Neuronal stem cell (in vitro differentiated cells): ENCODE measurements at regions not wholly inside any gene's neighbourhood (a gene's known extent, or its start where the extent isn't known, plus 50 kb on each side); places are given as distances from the start of the nearest gene placed in this dataset.

Experiments
- DNase-seq: peaks from one replicate; pipeline ENCODE4 v3.0.0-alpha.2; 2013; ENCODE audit warnings: low spot score
- H2AFZ ChIP-seq: one replicate; pipeline ENCODE4 v1.6.1; 2013; ENCODE audit warnings: mild to moderate bottlenecking, low read length, inconsistent platforms
- H2AK5ac ChIP-seq: 2 replicates; pipeline ENCODE4 v1.6.1; 2013; ENCODE audit warnings: low read depth, mild to moderate bottlenecking, inconsistent platforms, low read length, moderate library complexity, mixed read lengths
- H2BK120ac ChIP-seq: 2 replicates; pipeline ENCODE4 v1.6.1; 2013; ENCODE audit warnings: low read depth, mild to moderate bottlenecking, inconsistent platforms, low read length, moderate library complexity, mixed read lengths
- H2BK12ac ChIP-seq: one replicate; pipeline ENCODE4 v1.6.1; 2013; ENCODE audit warnings: low read length, inconsistent platforms
- H2BK15ac ChIP-seq: 2 replicates; pipeline ENCODE4 v1.6.1; 2013; ENCODE audit warnings: mild to moderate bottlenecking, low read length, inconsistent platforms, mixed read lengths
- H2BK5ac ChIP-seq: one replicate; pipeline ENCODE4 v1.6.1; 2013; ENCODE audit warnings: inconsistent platforms, mild to moderate bottlenecking, low read length, moderate library complexity
- H3K14ac ChIP-seq: one replicate; pipeline ENCODE4 v1.6.1; 2013; ENCODE audit warnings: low read length, inconsistent platforms
- H3K18ac ChIP-seq: 2 replicates; pipeline ENCODE4 v1.6.1; 2013; ENCODE audit warnings: low read length, inconsistent platforms
- H3K23ac ChIP-seq: 2 replicates; pipeline ENCODE4 v1.6.1; 2013; ENCODE audit warnings: low read depth, mild to moderate bottlenecking, mixed read lengths, low read length, inconsistent platforms; ENCODE audit not compliant: poor library complexity
- H3K27ac ChIP-seq: replicated peaks from 3 replicates; pipeline ENCODE4 v1.5.1; 2013; ENCODE audit warnings: low read length, inconsistent platforms
- H3K27me3 ChIP-seq, 3 experiments: 2 replicates each; pipeline ENCODE4 v1.6.1; 2013; ENCODE audit warnings: low read length in 3 of 3, mild to moderate bottlenecking in 2 of 3, inconsistent platforms in 1 of 3, low read depth in 1 of 3, mixed read lengths in 1 of 3, moderate library complexity in 1 of 3; ENCODE audit not compliant: control insufficient read depth in 3 of 3, insufficient read depth in 3 of 3
- H3K36me3 ChIP-seq, 2 donors: replicated peaks in 1 of 2; 2 replicates each; pipeline ENCODE4 v1.6.1; 2013; ENCODE audit warnings: low read length in 2 of 2; ENCODE audit not compliant: control insufficient read depth in 2 of 2, insufficient read depth in 2 of 2
- H3K4ac ChIP-seq: 2 replicates; pipeline ENCODE4 v1.6.1; 2013; ENCODE audit warnings: inconsistent platforms, mild to moderate bottlenecking, low read length, moderate library complexity
- H3K4me1 ChIP-seq, 2 donors: 1 replicate in 1 of 2; 2 replicates in 1 of 2; pipeline ENCODE4 v1.6.1; 2013; ENCODE audit warnings: low read length in 2 of 2, low read depth in 1 of 2; ENCODE audit not compliant: control insufficient read depth in 2 of 2, insufficient read depth in 1 of 2
- H3K4me2 ChIP-seq: one replicate; pipeline ENCODE4 v1.6.1; 2013; ENCODE audit warnings: mild to moderate bottlenecking, low read length, inconsistent platforms; ENCODE audit not compliant: insufficient read depth, poor library complexity, severe bottlenecking
- H3K4me3 ChIP-seq, 2 donors: 2 replicates each; pipeline ENCODE4 v1.5.1; 2013; ENCODE audit warnings: low read length in 2 of 2, mild to moderate bottlenecking in 2 of 2, inconsistent platforms in 1 of 2, moderate library complexity in 1 of 2
- H3K79me1 ChIP-seq: one replicate; pipeline ENCODE4 v1.6.1; 2013; ENCODE audit warnings: low read depth, mild to moderate bottlenecking, inconsistent platforms, low read length, moderate library complexity
- H3K9ac ChIP-seq: one replicate; pipeline ENCODE4 v1.6.1; 2013; ENCODE audit warnings: mild to moderate bottlenecking, low read depth, low read length, inconsistent platforms; ENCODE audit not compliant: poor library complexity
- H3K9me3 ChIP-seq, 2 donors: replicated peaks in 1 of 2; 2 replicates each; pipeline versions ENCODE3 to v1.6.1; 2013; ENCODE audit warnings: low read length in 2 of 2, mild to moderate bottlenecking in 2 of 2, inconsistent platforms in 1 of 2, low read depth in 1 of 2, mixed read lengths in 1 of 2, moderate library complexity in 1 of 2; ENCODE audit not compliant: control insufficient read depth in 2 of 2, insufficient read depth in 1 of 2
- H4K8ac ChIP-seq: one replicate; pipeline ENCODE4 v1.6.1; 2013; ENCODE audit warnings: low read depth, mild to moderate bottlenecking, inconsistent platforms, low read length, moderate library complexity
- H4K91ac ChIP-seq: one replicate; pipeline ENCODE4 v1.6.1; 2013; ENCODE audit warnings: low read length, low read depth, mild to moderate bottlenecking, inconsistent platforms; ENCODE audit not compliant: poor library complexity
- WGBS, 2 donors: extraction: QIAGEN DNeasy Blood & Tissue Kit; methylation state at CpG; one replicate each; pipeline ENCODE4 v1.1.7; 2013; ENCODE audit warnings: missing lambda C conversion rate in 2 of 2, mixed read lengths in 1 of 2; ENCODE audit not compliant: insufficient read length in 2 of 2, insufficient replicate concordance in 1 of 2; ENCODE audit errors: extremely low coverage in 2 of 2; 5-methylcytosine and 5-hydroxymethylcytosine counted together

GRCh38 chr9:8115570-8115969 lies 316.0 kb upstream of the DMAC1 start:
- no peak overlapping the region for H2AFZ ChIP-seq
- H3K9ac ChIP-seq = no peak overlapping the region
- H2BK5ac ChIP-seq = no peak overlapping the region
- no peak overlapping the region for H2BK12ac ChIP-seq
- H4K91ac ChIP-seq = no peak overlapping the region
- no peaks in the 10 kb centered on the region for H3K4me1 ChIP-seq
- no peaks in the 10 kb centered on the region for H3K36me3 ChIP-seq
- no peak overlapping the region for H3K18ac ChIP-seq
- H3K4me2 ChIP-seq = no peak overlapping the region
- no peak overlapping the region for H3K4me3 ChIP-seq
- H3K4ac ChIP-seq = no peak overlapping the region
- DNase-seq = no peak
- H3K27me3 ChIP-seq = no peaks in the 10 kb centered on the region
- H2BK15ac ChIP-seq = no peak overlapping the region
- no CpG with 5 or more reads among the region's 1 CpG for WGBS, 2 donors
- no peaks in the 10 kb centered on the region for H3K9me3 ChIP-seq
- H3K27ac ChIP-seq = no peak overlapping the region
- no peak overlapping the region for H4K8ac ChIP-seq
- H3K23ac ChIP-seq = no peak overlapping the region
- H2AK5ac ChIP-seq = no peak overlapping the region
- H2BK120ac ChIP-seq = no peak overlapping the region
- H3K79me1 ChIP-seq = no peaks in the 10 kb centered on the region
- H3K14ac ChIP-seq = no peak overlapping the region

- Histone ChIP-seq H3K79me1 (no peaks in the 10 kb centered on the region), H3K23ac (no peak overlapping the region), H2BK120ac (no peak overlapping the region), H4K91ac (no peak overlapping the region), H3K27me3 (no peaks in the 10 kb centered on the region), H4K8ac (no peak overlapping the region), H3K4ac (no peak overlapping the region), H3K27ac (no peak overlapping the region), H3K4me2 (no peak overlapping the region), H2BK5ac (no peak overlapping the region), H3K14ac (no peak overlapping the region), H3K4me3 (no peak overlapping the region), H3K9me3 (no peaks in the 10 kb centered on the region), H3K18ac (no peak overlapping the region), H2AFZ (no peak overlapping the region), H3K9ac (no peak overlapping the region), H2BK15ac (no peak overlapping the region), H3K4me1 (no peaks in the 10 kb centered on the region), H2BK12ac (no peak overlapping the region), H2AK5ac (no peak overlapping the region), H3K36me3 (no peaks in the 10 kb centered on the region)
- no CpG with 5 or more reads among the region's 1 CpG for WGBS, 2 donors
- DNase-seq = no peak
Observed at GRCh38 chr9:8114826-8115225, 315.2 kb upstream of the DMAC1 start.

- WGBS, 2 donors = no CpG with 5 or more reads among the region's 1 CpG
- DNase-seq = no peak
- H3K36me3 ChIP-seq = no peaks in the 10 kb centered on the region
- H2AFZ ChIP-seq = no peak overlapping the region
- H3K4me3 ChIP-seq = no peak overlapping the region
- no peak overlapping the region for H3K27ac ChIP-seq
- no peak overlapping the region for H4K91ac ChIP-seq
- no peak overlapping the region for H3K18ac ChIP-seq
- H3K14ac ChIP-seq = no peak overlapping the region
- H3K4me2 ChIP-seq = no peak overlapping the region
- H2BK12ac ChIP-seq = no peak overlapping the region
- no peak overlapping the region for H3K4ac ChIP-seq
- H2BK15ac ChIP-seq = no peak overlapping the region
- H3K4me1 ChIP-seq = peaks cover 0 to 1% of the 10 kb centered on the region in 2 donors
- H4K8ac ChIP-seq = no peak overlapping the region
- H3K23ac ChIP-seq = no peak overlapping the region
- H2AK5ac ChIP-seq = no peak overlapping the region
- no peaks in the 10 kb centered on the region for H3K79me1 ChIP-seq
- H2BK120ac ChIP-seq = no peak overlapping the region
- no peaks in the 10 kb centered on the region for H3K9me3 ChIP-seq
- H3K27me3 ChIP-seq = no peaks in the 10 kb centered on the region
- no peak overlapping the region for H3K9ac ChIP-seq
- no peak overlapping the region for H2BK5ac ChIP-seq
Observed at GRCh38 chr9:8106362-8106761, 306.8 kb upstream of the DMAC1 start.

- H4K91ac ChIP-seq = no peak overlapping the region
- no peak overlapping the region for H3K14ac ChIP-seq
- no peaks in the 10 kb centered on the region for H3K27me3 ChIP-seq
- no peak overlapping the region for H3K27ac ChIP-seq
- no peak overlapping the region for H2BK120ac ChIP-seq
- H3K18ac ChIP-seq = no peak overlapping the region
- H3K4ac ChIP-seq = no peak overlapping the region
- no peaks in the 10 kb centered on the region for H3K79me1 ChIP-seq
- no peak overlapping the region for H2BK5ac ChIP-seq
- no peak overlapping the region for H2AK5ac ChIP-seq
- no peaks in the 10 kb centered on the region for H3K36me3 ChIP-seq
- H3K9me3 ChIP-seq = no peaks in the 10 kb centered on the region
- H2AFZ ChIP-seq = no peak overlapping the region
- no peak overlapping the region for H3K4me2 ChIP-seq
- no peak overlapping the region for H3K4me3 ChIP-seq
- H3K9ac ChIP-seq = no peak overlapping the region
- no peak for DNase-seq
- no peak overlapping the region for H2BK12ac ChIP-seq
- no peak overlapping the region for H4K8ac ChIP-seq
- H3K4me1 ChIP-seq = no peaks in the 10 kb centered on the region
- H2BK15ac ChIP-seq = no peak overlapping the region
- H3K23ac ChIP-seq = no peak overlapping the region
- no CpG with 5 or more reads among the region's 2 CpGs for WGBS, 2 donors
Observed at GRCh38 chr9:8101607-8102006, 302.0 kb upstream of the DMAC1 start.
